ENCODE measurements at regions not wholly inside any gene's neighbourhood (a gene's known extent, or its start where the extent isn't known, plus 50 kb on each side); places are given as distances from the start of the nearest gene placed in this dataset.

- no peaks in the 10 kb centered on the region for H3K36me3 ChIP-seq (replicated peaks; ENCODE audit: insufficient read depth, low read length)
- H3K4me3 ChIP-seq (ENCODE audit: low read length): no peak overlapping the region
- H3K27ac ChIP-seq (ENCODE audit: low read length): no peak overlapping the region
- no peaks in the 10 kb centered on the region for H3K9me3 ChIP-seq (replicated peaks; ENCODE audit: insufficient read depth, low read length)
- H4K20me1 ChIP-seq (ENCODE audit: insufficient read depth, low read length): no peaks in the 10 kb centered on the region
- no peaks in the 10 kb centered on the region for H3K4me1 ChIP-seq (ENCODE audit: low read length)
- H2AFZ ChIP-seq (ENCODE audit: low read length): no peak overlapping the region
- no peak for TF ChIP-seq EZH2 (optimal IDR thresholded peaks at IDR 0.05; ENCODE audit: low read depth, low read length)
- TF ChIP-seq EZH2phosphoT487 (IDR thresholded peaks at IDR 0.05; ENCODE audit: low read length): no peak
- no peaks in the 10 kb centered on the region for H3K79me2 ChIP-seq (ENCODE audit: low read length)
- no peak overlapping the region for H3K9ac ChIP-seq (ENCODE audit: low read length)
- no peak for DNase-seq
- no peaks in the 10 kb centered on the region for H3F3A ChIP-seq (ENCODE audit: insufficient read depth, low read length)
- no peaks in the 10 kb centered on the region for H3K27me3 ChIP-seq (replicated peaks; ENCODE audit: insufficient read depth, low read length)
- H3K9me2 ChIP-seq (replicated peaks; ENCODE audit: insufficient read depth, low read length): no peaks in the 10 kb centered on the region
- no peak overlapping the region for H3K4me2 ChIP-seq (ENCODE audit: low read depth, low read length)
Measured at GRCh38 chr13:59441596-59442280, 722.0 kb downstream of the DIAPH3 start.

DNA sequence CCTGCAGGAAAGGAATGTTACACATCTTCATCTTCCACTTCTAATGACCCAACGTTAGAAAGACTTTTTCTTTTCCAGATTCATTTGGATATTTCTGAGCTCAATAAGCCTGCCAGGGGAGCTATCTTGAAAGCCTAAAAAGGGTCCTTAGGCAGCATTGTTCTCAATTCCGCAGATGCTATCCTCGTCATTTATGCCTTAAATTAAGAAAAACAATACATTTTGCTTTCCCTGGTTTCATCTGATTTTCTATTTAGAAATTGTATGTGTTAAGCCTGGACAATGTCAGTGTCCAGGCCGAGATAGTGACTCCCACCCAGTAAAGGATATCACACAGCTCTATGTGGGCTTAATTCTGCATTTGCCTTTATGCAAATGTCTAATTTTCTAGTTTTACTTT, 721.3 kb downstream of the DIAPH3 start:
- DNase-seq: no peak
- no peaks in the 10 kb centered on the region for H3K9me2 ChIP-seq (replicated peaks; ENCODE audit: insufficient read depth, low read length)
- no peaks in the 10 kb centered on the region for H3K36me3 ChIP-seq (replicated peaks; ENCODE audit: insufficient read depth, low read length)

DNA sequence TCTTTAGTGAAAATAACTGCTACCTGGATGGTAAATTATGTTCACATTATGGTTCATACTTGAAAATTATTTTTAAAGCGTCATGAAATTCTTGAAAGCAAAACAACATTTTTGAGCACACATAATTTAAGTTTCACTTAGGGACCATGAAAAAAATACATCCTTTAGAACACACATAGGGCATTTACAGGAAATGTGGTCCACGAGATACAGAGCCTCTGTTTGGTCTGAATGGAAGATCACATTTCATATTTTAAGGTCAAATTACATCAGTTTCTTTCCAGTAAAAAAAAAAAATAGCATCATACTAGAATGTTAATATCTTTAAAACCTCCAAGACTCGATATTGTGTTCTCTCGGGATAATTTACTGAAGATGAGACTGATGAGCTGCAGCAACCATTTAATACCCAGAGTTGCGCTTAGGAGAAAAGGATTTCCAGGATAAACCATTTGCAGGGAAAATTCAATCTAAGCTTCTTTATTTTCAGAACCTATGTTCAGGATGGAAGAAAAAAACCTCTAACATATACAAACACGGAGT, 720.7 kb downstream of the DIAPH3 start:
- Histone ChIP-seq H3K27me3 (replicated peaks; ENCODE audit: insufficient read depth, low read length) (no peaks in the 10 kb centered on the region), H3K4me2 (ENCODE audit: low read depth, low read length) (no peak overlapping the region), H3K9ac (ENCODE audit: low read length) (no peak overlapping the region), H3K36me3 (replicated peaks; ENCODE audit: insufficient read depth, low read length) (no peaks in the 10 kb centered on the region), H3K79me2 (ENCODE audit: low read length) (no peaks in the 10 kb centered on the region), H3K9me3 (replicated peaks; ENCODE audit: insufficient read depth, low read length) (no peaks in the 10 kb centered on the region), H2AFZ (ENCODE audit: low read length) (no peak overlapping the region), H3K27ac (ENCODE audit: low read length) (no peak overlapping the region), H3F3A (ENCODE audit: insufficient read depth, low read length) (no peaks in the 10 kb centered on the region), H4K20me1 (ENCODE audit: insufficient read depth, low read length) (no peaks in the 10 kb centered on the region), H3K9me2 (replicated peaks; ENCODE audit: insufficient read depth, low read length) (no peaks in the 10 kb centered on the region), H3K4me3 (ENCODE audit: low read length) (no peak overlapping the region), H3K4me1 (ENCODE audit: low read length) (no peaks in the 10 kb centered on the region)
- DNase-seq: no peak
- TF ChIP-seq CTCF (IDR thresholded peaks at IDR 0.05; ENCODE audit: low read length) (no peak), EZH2phosphoT487 (IDR thresholded peaks at IDR 0.05; ENCODE audit: low read length) (no peak), EZH2 (optimal IDR thresholded peaks at IDR 0.05; ENCODE audit: low read depth, low read length) (no peak)

More for the DNA sequence above, 721.3 kb downstream of the DIAPH3 start:
- Histone ChIP-seq H3F3A (ENCODE audit: insufficient read depth, low read length) (no peaks in the 10 kb centered on the region), H4K20me1 (ENCODE audit: insufficient read depth, low read length) (no peaks in the 10 kb centered on the region), H3K9me3 (replicated peaks; ENCODE audit: insufficient read depth, low read length) (no peaks in the 10 kb centered on the region), H3K4me3 (ENCODE audit: low read length) (no peak overlapping the region), H3K9ac (ENCODE audit: low read length) (no peak overlapping the region), H3K4me2 (ENCODE audit: low read depth, low read length) (no peak overlapping the region), H3K27ac (ENCODE audit: low read length) (no peak overlapping the region), H2AFZ (ENCODE audit: low read length) (no peak overlapping the region), H3K4me1 (ENCODE audit: low read length) (no peaks in the 10 kb centered on the region), H3K27me3 (replicated peaks; ENCODE audit: insufficient read depth, low read length) (no peaks in the 10 kb centered on the region), H3K79me2 (ENCODE audit: low read length) (no peaks in the 10 kb centered on the region)
- no peak for TF ChIP-seq EZH2 (optimal IDR thresholded peaks at IDR 0.05; ENCODE audit: low read depth, low read length)
- TF ChIP-seq EZH2phosphoT487 (IDR thresholded peaks at IDR 0.05; ENCODE audit: low read length): no peak
- no peak for TF ChIP-seq CTCF (IDR thresholded peaks at IDR 0.05; ENCODE audit: low read length)
